HG02763 (cell line): ENCODE measurements at regions not wholly inside any gene's neighbourhood (a gene's known extent, or its start where the extent isn't known, plus 50 kb on each side); places are given as distances from the start of the nearest gene placed in this dataset.

ENCODE experiments used
- ATAC-seq: cut with Tn5 transposase; IDR thresholded peaks from one replicate; pipeline ENCODE4 v1.9.1; 2021; ENCODE audit warnings: mild to moderate bottlenecking, moderate library complexity; ENCODE audit not compliant: unreplicated experiment

GRCh38 chr2:150319658-150320555 lies 167.6 kb downstream of the RND3 start:
- ATAC-seq: no peak

GRCh38 chr2:150319085-150319484 lies 168.4 kb downstream of the RND3 start:
- ATAC-seq: no peak

DNA sequence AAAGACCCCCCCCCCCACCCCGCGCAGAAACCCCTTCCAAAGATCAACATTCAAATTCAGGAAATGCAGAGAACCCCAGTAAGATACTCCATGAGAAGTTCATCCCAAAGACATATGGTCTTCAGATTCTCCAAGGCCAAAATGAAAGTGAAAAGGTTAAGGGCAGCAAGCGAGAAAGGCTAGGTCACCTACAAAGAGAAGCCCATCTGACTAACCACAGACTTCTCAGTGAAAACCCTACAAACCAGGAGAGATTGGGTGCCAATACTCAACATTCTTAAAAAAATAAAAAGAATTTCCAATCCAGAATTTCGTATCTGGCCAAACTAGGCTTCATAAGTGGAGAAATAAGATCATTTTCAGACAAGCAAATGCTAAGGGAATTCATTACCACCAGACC lies 175.2 kb downstream of the RND3 start:
- ATAC-seq: no peak

GRCh38 chr2:150309311-150310080 lies 178.0 kb downstream of the RND3 start:
- ATAC-seq: no peak

GRCh38 chr2:150307258-150307657 lies 180.2 kb downstream of the RND3 start:
- ATAC-seq: no peak

GRCh38 chr2:150303281-150303680 lies 184.2 kb downstream of the RND3 start:
- no peak for ATAC-seq

- no peak for ATAC-seq
Measured at GRCh38 chr2:150298571-150299305, 188.7 kb downstream of the RND3 start.

- ATAC-seq: no peak
Measured at GRCh38 chr2:150296770-150297546, 190.5 kb downstream of the RND3 start.

DNA sequence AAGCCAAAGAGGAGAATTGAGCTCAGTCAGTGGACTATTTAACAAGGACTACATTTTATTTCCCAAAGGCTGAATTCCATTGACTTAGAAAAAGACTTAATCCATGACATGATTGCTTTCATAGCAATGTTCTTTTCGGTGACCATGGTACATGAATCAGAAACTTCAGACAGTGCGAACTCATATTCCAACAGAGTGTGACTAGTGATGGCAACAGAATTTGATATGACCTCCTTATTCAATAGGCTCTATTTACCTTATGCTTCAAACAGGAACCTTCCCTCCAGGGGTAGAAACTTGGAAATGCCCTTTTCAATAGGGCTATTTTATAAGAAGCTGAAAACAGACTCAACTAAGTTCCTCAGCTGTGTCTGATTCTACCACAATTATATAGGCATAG lies 191.9 kb downstream of the RND3 start:
- ATAC-seq: no peak

DNA sequence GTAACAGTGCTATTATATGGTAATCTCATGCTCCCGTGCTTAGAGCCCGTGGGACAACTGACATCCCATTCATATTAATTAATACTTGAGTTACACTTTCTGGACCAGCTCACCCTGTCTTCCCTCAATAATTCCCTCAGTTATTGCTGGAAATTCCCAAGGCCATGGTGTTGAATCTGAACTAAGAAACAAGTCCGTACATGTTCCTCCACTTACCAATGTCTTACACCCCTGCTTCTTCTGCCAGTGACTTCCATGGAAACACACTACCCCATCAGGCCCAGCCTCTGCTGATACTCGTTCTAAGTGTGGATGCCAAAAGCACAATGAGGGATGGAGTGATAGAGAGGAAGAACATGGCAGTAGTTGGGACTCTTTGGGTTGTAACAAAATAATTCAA lies 193.7 kb downstream of the RND3 start:
- no peak for ATAC-seq

DNA sequence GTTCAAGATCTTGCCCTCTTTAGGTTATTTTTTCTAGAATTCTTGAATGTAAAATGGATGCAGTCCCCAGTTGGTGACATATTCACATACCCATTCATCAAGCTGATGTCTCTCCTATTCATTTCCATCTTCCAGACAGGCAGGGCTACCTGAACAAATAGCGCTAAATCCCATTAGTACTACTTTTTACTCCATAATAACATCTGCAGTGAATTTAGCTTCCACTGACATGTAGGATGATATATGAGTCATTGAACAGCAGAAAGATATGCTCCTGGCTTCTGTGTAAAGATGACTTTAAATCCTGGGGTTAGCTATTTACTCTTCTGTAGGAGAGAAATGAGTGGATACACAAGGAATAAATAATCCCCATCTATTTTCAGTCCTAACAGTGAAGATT lies 194.7 kb downstream of the RND3 start:
- ATAC-seq: no peak

DNA sequence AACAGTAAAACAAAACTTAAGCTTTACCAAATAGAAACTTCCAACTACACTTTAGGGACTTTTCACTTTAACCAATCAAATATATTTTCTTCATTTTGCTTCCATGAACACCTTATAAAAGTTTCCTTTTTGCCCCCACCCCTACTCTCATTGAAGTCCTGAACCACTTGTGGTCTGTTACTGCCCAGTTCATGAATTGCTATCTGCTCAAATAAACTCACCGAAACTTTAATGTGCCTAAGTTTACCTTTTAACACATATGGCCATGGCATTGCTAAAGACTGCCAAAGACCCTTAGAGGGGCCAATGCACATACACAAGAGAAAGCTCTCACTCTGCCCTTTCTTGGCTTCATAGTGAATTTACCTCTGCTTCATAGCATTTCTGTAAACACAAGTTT lies 195.3 kb downstream of the RND3 start:
- no peak for ATAC-seq

DNA sequence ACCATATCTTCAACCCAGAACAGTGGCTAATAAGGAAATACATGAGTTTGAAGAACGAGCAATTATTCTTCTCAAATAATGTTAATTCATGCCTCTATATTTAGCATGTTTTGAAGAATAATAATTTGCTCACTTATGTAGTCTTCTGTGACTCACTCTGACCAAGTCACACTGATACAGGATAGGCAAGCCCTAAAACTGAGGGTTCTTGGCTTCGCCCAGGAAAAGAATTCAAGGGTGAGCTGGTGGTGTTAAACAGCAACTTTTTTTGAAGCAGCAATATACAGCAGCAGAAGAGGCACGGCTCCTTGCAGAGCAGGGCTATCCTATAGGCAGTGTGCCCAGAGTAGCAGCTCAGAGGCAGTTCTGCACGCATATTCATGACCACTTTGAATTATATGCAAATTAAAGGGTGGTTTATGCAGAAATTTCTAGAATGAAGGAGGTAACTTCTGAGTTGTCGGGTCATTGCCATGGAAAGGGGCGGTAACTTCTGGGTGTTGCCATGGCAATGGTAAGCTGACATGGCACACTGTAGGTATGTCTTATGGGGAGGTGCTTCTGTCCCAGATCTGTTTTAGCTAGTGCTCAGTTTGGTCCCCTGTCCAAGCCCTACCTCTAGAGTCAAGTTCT lies 200.6 kb downstream of the RND3 start:
- ATAC-seq: no peak

DNA sequence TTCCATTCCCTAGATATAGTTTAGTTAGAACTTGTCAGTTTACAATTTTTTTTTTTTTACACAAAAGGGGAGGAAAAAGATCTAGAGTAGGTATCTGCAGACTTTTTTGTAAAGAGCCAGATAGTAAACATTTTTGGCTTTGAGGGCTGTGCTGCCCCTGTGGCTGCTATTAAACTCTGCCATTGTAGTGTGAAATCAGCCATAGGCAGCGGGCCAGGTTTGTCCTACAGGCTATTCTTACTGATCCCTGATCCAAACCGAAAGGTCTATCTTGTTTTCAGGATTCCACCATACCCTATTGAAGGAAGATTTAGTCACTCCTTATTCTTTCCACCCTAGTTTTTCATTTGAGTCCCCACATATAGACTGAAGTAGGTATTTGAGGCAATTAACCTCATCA lies 203.4 kb downstream of the RND3 start:
- ATAC-seq: no peak

DNA sequence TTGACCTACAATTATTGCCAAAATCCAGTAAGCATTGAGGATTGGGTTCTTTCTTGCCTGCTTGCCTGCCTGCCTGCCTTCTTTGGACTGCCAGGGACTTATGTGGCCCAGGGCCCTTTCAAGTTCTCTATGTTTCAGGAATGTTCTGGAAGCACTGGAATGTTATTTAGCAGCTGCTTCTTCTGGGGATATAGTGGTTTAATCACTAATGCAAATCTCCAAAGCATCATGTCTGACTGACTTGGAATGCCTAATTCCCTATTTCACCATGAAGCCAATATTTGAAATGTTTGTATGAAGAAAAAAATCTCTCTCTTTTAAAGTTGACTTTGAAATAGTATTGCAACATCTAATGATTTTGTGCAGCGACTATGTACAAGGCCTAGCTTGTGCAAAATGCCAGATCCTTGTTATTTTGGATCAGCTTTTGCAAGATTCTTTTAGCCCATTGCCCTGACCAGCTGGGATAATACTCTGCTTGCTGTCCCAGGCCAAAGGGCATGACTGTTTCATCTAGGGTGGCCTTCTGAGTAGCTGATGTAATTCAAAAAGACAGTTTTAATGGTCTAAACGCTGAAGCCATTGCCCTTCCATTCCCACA lies 204.6 kb downstream of the RND3 start:
- ATAC-seq: no peak

GRCh38 chr2:150282357-150282756 lies 205.1 kb downstream of the RND3 start:
- no peak for ATAC-seq

GRCh38 chr2:150280231-150280630 lies 207.2 kb downstream of the RND3 start:
- ATAC-seq: no peak

- no peak for ATAC-seq
Measured at GRCh38 chr2:150279686-150280085, 207.8 kb downstream of the RND3 start.

GRCh38 chr2:150276737-150277136 lies 210.7 kb downstream of the RND3 start:
- ATAC-seq: no peak

DNA sequence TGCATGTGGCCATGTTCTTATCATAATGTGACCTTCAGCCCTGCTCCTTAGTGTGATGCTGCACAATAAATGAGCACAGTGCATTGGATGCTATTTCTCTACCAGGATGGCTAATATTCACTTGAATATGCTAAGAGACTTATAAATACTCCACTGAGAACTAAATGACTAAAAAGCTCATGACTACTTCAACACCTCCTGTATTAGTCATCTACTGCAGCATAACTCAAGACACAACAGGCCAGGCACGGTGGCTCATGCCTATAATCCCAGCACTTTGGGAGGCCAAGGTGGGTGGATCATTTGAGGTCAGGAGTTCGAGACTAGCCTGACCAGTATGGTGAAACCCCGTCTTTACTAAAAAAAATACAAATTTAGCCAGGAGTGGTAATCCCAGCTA lies 213.4 kb downstream of the RND3 start:
- no peak for ATAC-seq
